ENCODE measurements at regions not wholly inside any gene's neighbourhood (a gene's known extent, or its start where the extent isn't known, plus 50 kb on each side); places are given as distances from the start of the nearest gene placed in this dataset.

DNA sequence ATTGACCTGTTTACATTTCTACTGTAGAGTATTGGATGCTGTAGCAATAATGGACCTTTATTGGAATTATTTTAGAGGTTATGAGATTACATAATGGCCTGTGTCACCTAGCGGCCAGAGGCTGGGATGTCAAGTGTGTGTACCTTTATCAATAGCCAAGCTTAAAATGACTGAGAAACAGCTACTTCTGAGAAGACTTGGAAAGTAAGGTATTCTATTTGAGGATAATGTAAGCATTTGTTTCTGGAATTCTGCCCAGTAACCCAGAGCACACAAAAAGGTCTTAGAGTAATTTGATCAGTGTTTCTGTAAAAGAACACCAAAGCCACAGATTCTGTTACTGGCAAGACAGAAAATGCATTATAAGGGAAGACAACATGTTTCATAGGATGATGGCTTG, 116.8 kb downstream of the MACIR start:
- intact Hi-C loops (cut with micrococcal nuclease): no loop called here

DNA sequence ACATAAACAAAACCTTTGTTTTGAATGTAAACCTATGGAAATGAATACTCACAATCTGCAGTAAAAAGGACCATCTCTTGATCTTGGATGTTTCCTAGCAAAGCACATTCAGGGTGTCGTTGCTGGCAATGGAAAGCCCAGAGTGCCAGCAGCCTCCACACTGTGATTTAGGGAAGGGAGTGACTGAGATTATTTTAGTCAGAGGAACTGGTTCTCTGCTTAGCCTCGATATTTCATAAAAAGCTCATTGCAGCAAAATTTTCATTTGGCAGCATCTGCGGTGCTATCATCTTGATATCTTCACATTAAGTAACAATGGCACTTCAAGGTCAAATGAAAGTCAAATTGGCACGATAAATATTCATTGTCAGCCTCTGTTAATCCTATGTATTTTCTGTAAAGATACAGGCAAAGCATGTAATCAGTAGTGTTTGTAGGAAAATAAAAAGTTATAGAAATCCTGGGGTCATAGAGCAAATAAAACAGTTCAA, 116.0 kb downstream of the MACIR start:
- ChIA-PET POLR2A (no interaction called here), CTCF (no interaction called here)
- no peak overlapping the region for H3K4me3 Mint-ChIP-seq
- H3K9me3 Mint-ChIP-seq: no peaks in the 10 kb centered on the region
- no peaks in the 10 kb centered on the region for H3K36me3 Mint-ChIP-seq (ENCODE audit: low read depth)
- H3K4me1 Mint-ChIP-seq: no peaks in the 10 kb centered on the region
- TF ChIP-seq, protein P1, sequence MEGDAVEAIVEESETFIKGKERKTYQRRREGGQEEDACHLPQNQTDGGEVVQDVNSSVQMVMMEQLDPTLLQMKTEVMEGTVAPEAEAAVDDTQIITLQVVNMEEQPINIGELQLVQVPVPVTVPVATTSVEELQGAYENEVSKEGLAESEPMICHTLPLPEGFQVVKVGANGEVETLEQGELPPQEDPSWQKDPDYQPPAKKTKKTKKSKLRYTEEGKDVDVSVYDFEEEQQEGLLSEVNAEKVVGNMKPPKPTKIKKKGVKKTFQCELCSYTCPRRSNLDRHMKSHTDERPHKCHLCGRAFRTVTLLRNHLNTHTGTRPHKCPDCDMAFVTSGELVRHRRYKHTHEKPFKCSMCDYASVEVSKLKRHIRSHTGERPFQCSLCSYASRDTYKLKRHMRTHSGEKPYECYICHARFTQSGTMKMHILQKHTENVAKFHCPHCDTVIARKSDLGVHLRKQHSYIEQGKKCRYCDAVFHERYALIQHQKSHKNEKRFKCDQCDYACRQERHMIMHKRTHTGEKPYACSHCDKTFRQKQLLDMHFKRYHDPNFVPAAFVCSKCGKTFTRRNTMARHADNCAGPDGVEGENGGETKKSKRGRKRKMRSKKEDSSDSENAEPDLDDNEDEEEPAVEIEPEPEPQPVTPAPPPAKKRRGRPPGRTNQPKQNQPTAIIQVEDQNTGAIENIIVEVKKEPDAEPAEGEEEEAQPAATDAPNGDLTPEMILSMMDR (IDR thresholded peaks at IDR 0.05): no peak
- intact Hi-C loops (cut with micrococcal nuclease): no loop called here
- no peak for ATAC-seq (ENCODE audit: low read depth)
- DNase-seq: no peak
- no peaks in the 10 kb centered on the region for H3K27me3 Mint-ChIP-seq
- no peak overlapping the region for H3K27ac Mint-ChIP-seq

More for the DNA sequence above, 116.8 kb downstream of the MACIR start:
- TF ChIP-seq, protein P1 (IDR thresholded peaks at IDR 0.05): no peak
- Mint-ChIP-seq H3K27ac (no peak overlapping the region), H3K4me3 (no peak overlapping the region), H3K9me3 (no peaks in the 10 kb centered on the region), H3K4me1 (no peaks in the 10 kb centered on the region), H3K36me3 (ENCODE audit: low read depth) (no peaks in the 10 kb centered on the region), H3K27me3 (no peaks in the 10 kb centered on the region)
- ChIA-PET POLR2A (no interaction called here), CTCF (no interaction called here)
- ATAC-seq (ENCODE audit: low read depth) (no peak), DNase-seq (no peak)

GRCh38 chr5:103373597-103374472, 115.3 kb downstream of the MACIR start:
- H3K4me1 Mint-ChIP-seq: no peaks in the 10 kb centered on the region
- no peaks in the 10 kb centered on the region for H3K27me3 Mint-ChIP-seq
- ChIA-PET CTCF (no interaction called here), POLR2A (no interaction called here)
- no peak overlapping the region for H3K4me3 Mint-ChIP-seq
- DNase-seq (no peak), ATAC-seq (ENCODE audit: low read depth) (no peak)
- intact Hi-C loops (cut with micrococcal nuclease): no loop called here
- no peak overlapping the region for H3K27ac Mint-ChIP-seq
- TF ChIP-seq, protein P1 (IDR thresholded peaks at IDR 0.05): no peak
- H3K36me3 Mint-ChIP-seq (ENCODE audit: low read depth): no peaks in the 10 kb centered on the region
- H3K9me3 Mint-ChIP-seq: peaks cover 2% of the 10 kb centered on the region

DNA sequence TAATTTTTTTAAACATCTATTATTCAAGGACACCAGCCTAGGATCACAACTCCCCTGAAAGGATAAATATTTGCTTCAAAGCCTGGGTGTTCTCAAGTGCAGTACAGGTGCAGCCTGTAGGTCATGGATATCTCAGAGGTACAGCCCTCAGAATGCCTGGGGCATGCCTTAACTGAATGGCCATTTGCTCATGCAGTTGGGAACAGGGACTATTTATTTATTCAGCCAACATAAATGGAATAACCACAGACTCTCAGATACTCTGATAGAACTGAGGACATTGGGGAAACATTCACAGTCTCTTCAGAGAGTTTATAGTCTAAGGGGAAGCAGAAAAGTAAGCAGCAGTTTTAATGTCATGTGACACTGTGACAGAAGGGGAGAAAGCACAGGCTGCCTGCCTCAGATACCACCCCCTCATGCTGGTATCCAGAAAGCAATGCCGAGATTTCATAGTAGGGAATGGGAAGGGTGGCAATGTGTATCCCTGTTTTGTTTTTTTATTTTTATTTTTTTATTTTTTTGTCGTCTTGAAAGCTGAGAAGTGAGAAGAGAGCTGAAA, 112.6 kb downstream of the MACIR start:
- DNase-seq (no peak), ATAC-seq (ENCODE audit: low read depth) (no peak)
- Mint-ChIP-seq H3K4me3 (no peak overlapping the region), H3K27ac (no peak overlapping the region), H3K9me3 (peaks cover 12% of the 10 kb centered on the region), H3K4me1 (no peaks in the 10 kb centered on the region), H3K27me3 (no peaks in the 10 kb centered on the region), H3K36me3 (ENCODE audit: low read depth) (no peaks in the 10 kb centered on the region)
- CTCF ChIA-PET: no interaction called here
- TF ChIP-seq, protein P1 (IDR thresholded peaks at IDR 0.05): no peak
- POLR2A ChIA-PET: no interaction called here
- intact Hi-C loops (cut with micrococcal nuclease): no loop called here
